SK-N-SH treated with all-trans-retinoic acid at 6 μM for 48 hours (cell line): ENCODE measurements at regions not wholly inside any gene's neighbourhood (a gene's known extent, or its start where the extent isn't known, plus 50 kb on each side); places are given as distances from the start of the nearest gene placed in this dataset.

ENCODE experiments used
- ARNTL ChIP-seq: fragments of 450-650 bp; formaldehyde crosslinking; IDR thresholded peaks from 2 replicates; pipeline ENCODE4 v1.5.0; 2020; ENCODE audit warnings: low read depth, mild to moderate bottlenecking, moderate library complexity, borderline replicate concordance
- PATZ1 ChIP-seq: fragments of 250-450 bp; sonication (Bioruptor Pico); IDR thresholded peaks from 2 replicates; pipeline ENCODE4 v1.8.0; 2020; ENCODE audit warnings: mild to moderate bottlenecking, moderate library complexity, borderline replicate concordance
- RARB ChIP-seq: fragments of 250-450 bp; sonication (Bioruptor Pico); IDR thresholded peaks from 2 replicates; pipeline ENCODE4 v1.8.0; 2021; ENCODE audit warnings: mild to moderate bottlenecking, moderate library complexity
- SNAI2 ChIP-seq: fragments of 250-450 bp; sonication (Bioruptor Pico); IDR thresholded peaks from 2 replicates; pipeline ENCODE4 v1.5.0; 2020; ENCODE audit warnings: mild to moderate bottlenecking, moderate library complexity
- ZFP30 ChIP-seq: fragments of 450-650 bp; formaldehyde crosslinking; IDR thresholded peaks from 2 replicates; pipeline ENCODE4 v1.5.0; 2022; ENCODE audit warnings: mild to moderate bottlenecking, moderate library complexity
- ZNF565 ChIP-seq: fragments of 450-650 bp; formaldehyde crosslinking; conservative IDR thresholded peaks from 2 replicates; pipeline ENCODE4 v1.5.0; 2020; ENCODE audit warnings: low read depth, mild to moderate bottlenecking, moderate library complexity
- ZNF8 ChIP-seq: fragments of 450-650 bp; formaldehyde crosslinking; IDR thresholded peaks from 2 replicates; pipeline ENCODE4 v1.5.0; 2020; ENCODE audit warnings: mild to moderate bottlenecking, moderate library complexity
- TF ChIP-seq, protein P1 (sequence below): fragments of 250-450 bp; sonication (Bioruptor Pico); IDR thresholded peaks from 2 replicates; pipeline ENCODE4 v1.5.1; 2021; ENCODE audit warnings: mild to moderate bottlenecking, moderate library complexity
- TF ChIP-seq, protein P2 (sequence below): fragments of 250-450 bp; sonication (Bioruptor Pico); IDR thresholded peaks from 2 replicates; pipeline ENCODE4 v1.8.0; 2021; ENCODE audit warnings: low read depth, mild to moderate bottlenecking, moderate library complexity, borderline replicate concordance

DNA sequence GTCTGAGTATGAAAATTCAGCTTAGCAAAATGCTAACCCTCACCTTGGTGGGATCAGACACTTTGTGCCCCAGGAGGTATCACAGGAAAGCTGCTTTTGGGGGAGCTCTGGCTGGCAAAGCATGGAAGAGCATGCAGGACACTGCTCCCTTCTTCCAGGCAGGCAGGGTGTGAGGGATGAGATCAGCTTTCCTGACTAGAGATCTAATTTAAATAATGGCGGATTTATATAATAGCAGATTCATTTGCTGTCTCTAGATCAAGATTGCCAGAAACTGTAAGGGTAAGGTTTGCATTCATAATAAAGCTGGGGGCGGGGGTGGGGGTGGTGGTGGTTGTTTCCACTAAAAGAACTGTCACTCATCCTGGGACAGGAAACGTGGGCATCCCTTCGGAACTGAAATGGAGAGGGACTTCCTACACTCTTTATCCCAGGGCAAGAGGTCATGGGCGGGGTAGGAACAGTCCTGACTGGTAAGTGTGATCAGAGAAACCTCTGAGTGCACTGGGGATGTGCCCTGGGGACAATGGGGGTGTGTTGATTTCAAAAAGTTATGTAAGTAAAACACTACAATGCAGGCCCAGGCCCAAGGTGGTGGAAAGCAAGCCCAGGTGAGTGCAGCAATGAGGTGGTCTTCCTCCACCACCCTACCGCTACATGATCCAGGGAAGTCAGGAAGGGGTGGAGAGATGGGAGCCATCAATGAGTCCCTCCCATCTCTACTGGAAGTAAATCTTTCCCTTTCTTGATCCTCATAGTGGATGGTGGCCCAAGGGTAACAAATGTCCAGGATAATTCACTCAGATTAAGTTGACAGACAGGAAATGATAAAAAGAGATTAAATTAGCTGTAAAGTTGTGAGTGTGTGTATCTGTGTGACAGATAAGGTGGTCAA lies 171.4 kb upstream of the SERPINE2 start:
- TF ChIP-seq ZFP30 (CRISPR knock-in tag) (no peak), ARNTL (no peak), RARB (CRISPR knock-in tag) (no peak), PATZ1 (CRISPR knock-in tag) (no peak), ZNF565 (no peak), ZNF8 (CRISPR knock-in tag) (no peak), SNAI2 (CRISPR knock-in tag) (no peak)
- TF ChIP-seq, protein P1, sequence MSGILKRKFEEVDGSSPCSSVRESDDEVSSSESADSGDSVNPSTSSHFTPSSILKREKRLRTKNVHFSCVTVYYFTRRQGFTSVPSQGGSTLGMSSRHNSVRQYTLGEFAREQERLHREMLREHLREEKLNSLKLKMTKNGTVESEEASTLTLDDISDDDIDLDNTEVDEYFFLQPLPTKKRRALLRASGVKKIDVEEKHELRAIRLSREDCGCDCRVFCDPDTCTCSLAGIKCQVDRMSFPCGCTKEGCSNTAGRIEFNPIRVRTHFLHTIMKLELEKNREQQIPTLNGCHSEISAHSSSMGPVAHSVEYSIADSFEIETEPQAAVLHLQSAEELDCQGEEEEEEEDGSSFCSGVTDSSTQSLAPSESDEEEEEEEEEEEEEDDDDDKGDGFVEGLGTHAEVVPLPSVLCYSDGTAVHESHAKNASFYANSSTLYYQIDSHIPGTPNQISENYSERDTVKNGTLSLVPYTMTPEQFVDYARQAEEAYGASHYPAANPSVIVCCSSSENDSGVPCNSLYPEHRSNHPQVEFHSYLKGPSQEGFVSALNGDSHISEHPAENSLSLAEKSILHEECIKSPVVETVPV = no peak
- TF ChIP-seq, protein P2, sequence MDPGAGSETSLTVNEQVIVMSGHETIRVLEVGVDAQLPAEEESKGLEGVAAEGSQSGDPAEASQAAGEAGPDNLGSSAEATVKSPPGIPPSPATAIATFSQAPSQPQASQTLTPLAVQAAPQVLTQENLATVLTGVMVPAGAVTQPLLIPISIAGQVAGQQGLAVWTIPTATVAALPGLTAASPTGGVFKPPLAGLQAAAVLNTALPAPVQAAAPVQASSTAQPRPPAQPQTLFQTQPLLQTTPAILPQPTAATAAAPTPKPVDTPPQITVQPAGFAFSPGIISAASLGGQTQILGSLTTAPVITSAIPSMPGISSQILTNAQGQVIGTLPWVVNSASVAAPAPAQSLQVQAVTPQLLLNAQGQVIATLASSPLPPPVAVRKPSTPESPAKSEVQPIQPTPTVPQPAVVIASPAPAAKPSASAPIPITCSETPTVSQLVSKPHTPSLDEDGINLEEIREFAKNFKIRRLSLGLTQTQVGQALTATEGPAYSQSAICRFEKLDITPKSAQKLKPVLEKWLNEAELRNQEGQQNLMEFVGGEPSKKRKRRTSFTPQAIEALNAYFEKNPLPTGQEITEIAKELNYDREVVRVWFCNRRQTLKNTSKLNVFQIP (CRISPR knock-in tag) = no peak
